GM12874 (cell line): ENCODE measurements at regions not wholly inside any gene's neighbourhood (a gene's known extent, or its start where the extent isn't known, plus 50 kb on each side); places are given as distances from the start of the nearest gene placed in this dataset.

Source experiments
- CTCF ChIP-seq: IDR thresholded peaks from 2 replicates; pipeline ENCODE4 v1.5.1; 2011; ENCODE audit warnings: low read depth, mild to moderate bottlenecking, control low read depth, low read length, moderate library complexity; ENCODE audit not compliant: insufficient read depth

DNA sequence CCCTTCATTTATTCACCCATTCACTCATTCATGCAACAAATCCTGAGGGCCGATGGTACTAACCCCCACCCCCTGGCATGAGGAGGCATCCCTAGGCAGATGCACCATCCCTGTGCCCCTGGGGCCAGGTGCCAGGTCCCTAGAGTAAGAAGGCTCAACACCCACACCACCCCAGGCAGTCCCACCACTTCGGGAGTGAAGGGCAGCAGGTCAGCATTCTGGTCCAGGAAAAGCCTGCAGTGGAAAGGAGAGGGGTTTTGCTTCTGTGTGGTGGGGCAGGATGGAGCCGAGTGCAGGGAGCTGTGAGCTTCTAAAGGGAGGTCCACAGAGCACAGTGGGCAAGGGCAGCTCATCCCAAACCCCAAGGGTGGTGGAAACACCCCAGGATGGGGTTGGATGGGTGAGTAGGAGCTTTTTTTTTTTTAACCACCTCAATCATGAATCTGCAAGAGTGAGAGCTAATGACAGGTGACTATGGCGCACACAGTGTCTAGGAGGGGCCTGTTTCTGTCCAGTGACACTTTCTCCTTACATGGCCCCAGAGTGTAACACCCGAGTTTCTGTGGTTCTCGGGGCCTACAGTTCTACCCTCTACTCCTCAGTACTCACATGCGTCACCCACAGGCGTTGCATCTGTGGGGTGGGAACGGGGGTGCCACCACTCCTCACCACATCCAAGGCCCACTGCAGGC lies 414.3 kb downstream of the TMEM121 start:
- TF ChIP-seq CTCF: no peak

DNA sequence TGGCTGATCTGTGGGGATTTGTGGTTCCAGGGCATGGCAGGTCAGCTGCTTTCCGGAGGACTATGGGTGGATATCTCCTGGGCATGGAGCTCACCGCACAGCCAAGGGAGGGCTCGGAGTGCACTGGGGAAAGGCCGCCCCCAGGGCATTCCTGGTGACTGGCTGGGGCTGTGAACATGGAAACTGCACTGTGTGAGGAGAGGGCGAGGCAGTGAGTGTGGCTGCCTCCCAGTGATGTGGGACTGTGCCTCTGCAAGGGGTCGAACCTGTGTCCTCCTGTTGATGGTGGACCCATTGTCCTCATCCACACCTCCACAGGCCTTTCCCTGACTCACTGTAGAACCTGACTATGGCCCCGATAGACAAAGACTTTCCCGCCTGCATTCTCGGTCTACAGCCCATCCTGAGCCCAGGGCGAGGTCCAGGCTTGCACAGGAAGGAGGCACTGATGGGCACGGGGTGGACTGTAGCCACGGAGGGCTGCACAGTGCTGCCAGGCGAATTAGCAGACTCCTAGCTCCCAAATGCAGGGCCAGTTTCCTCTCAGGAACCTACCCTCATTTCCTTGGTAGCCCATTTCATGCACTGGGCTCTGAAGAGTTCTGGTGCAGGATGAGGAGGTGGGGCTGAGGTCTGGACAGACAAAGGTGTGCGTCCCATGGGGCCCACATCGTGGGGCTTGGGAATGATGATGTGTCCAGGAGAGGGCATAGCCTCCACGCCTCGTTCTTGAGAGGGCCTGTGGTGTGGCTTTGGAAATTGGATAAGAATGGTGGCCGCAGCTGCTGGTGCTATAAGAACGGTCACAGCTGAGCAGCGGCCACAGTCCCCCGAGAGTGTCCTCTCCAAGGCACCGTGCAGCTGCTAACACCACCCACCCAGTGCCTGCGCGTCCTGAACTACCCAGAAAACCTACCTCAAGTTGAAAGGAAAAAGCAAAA lies 415.1 kb downstream of the TMEM121 start:
- TF ChIP-seq CTCF: no peak

DNA sequence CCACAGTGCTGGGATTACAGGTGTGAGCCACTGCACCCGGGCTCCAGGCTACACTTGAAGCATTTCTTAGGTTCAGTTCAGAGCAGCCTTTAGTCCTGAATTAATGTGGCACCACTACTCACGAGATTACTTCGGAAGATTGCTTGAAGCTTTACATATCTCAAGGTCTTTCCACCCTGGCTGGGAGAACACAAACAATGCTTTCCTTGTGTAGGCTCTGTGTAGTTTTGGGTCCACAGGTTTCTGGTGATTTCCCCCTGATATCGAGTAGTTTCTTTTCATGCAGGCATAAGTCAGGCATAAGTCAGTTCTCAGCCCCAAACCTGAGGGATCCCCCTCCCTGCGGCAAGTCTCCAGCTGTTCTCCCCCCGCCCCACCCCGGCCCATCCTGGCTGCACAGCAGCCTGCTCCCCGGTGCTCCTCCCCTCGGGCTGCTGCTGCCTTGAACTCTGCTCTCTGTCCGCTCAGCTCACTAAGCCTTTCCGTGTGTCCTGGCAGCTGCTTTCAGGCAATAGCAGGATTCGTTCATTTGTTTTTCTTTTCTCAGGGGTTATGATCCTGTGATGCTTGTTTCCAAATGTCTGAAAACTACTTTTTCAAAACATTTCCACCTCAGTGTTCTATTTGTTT lies 417.7 kb downstream of the TMEM121 start:
- TF ChIP-seq CTCF: no peak

GRCh38 chr14:105944632-105945610 lies 418.5 kb downstream of the TMEM121 start:
- TF ChIP-seq CTCF: peak; percentile 86

GRCh38 chr14:105945896-105946295 lies 419.5 kb downstream of the TMEM121 start:
- TF ChIP-seq CTCF: peak; percentile 35; the same call in 1 of the 2 replicates

DNA sequence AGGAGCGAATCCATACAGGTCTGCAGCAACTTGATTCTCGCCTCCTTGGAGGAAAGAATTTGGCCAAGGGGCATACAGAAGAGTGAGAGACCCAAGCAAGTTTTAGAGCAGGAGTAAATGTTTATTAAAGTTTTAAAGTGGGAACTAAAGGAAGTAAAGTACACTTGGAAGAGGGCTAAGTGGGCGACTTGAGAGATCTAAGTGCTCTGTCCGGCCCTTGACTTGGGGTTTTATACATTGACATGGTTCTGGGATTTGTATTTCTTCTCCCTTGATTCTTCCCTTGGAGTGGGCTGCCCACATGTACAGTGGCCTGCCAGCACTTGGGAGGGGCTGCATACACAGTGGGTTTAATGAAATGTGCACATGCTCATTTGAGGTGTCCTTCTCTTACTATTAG lies 421.2 kb downstream of the TMEM121 start:
- no peak for TF ChIP-seq CTCF

DNA sequence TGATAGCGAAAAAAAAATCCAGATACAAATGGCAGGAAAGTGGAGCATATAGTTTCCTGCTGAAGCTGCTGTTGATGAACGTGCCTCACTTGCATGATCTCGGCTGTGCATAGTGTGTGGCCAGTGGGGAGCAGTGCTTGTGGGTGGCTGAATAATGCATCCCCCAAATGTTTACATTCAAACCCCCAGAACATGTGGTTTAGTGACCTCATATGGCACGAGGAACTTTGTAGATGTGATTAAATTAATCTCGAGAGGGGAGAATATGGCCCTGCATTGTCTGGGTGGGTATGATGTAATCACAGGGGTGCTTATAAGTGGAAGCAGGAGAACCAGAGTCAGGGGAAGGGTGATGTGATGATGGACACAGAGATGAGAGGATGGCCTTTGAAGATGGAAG lies 425.0 kb downstream of the TMEM121 start:
- TF ChIP-seq CTCF: no peak
